NAMALWA (cell line): ENCODE measurements at regions not wholly inside any gene's neighbourhood (a gene's known extent, or its start where the extent isn't known, plus 50 kb on each side); places are given as distances from the start of the nearest gene placed in this dataset.

ENCODE experiments used
- DNase-seq: peaks from one replicate; pipeline ENCODE4 v3.0.0-alpha.2; 2015; ENCODE audit warnings: low spot score

DNA sequence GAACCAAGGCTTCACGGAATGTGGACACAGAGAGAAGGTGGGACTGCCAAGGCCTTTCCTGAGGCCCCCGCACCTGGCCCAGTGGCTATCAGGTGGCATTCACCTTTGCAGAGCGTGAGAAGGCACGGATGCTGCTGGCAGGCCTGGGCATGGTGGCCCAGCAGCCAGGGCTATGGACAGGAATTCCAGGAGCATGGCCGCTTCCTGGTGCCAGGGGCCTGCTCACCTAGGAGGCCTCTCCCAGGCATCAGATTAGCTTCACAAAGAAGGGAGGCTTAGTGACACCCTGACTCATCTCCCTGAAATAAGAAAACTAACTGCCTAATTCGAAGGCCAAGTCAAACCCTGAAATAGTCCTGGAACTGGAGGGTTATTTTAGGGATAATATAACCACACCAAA lies 155.8 kb downstream of the TEX29 start:
- DNase-seq: no peak

DNA sequence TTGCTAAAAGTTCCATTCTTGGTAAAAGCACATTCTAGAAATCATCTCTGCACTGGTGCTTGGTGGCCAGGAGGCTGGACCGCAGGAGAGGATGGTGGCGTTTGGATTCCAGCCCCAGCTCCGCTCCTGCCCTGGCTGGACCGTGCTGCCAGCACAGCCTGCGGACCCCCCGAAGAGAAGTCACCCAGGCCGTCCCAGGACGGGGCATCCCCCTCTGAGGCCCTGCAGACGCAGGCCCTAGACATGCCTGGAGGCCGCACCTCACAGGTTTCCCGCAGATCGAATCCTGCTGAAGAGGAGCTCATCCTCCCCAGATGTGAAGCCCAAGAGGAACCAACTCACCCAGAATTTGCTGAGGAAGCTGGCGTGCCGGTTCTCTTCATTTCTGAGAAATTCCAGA lies 159.0 kb downstream of the TEX29 start:
- no peak for DNase-seq

DNA sequence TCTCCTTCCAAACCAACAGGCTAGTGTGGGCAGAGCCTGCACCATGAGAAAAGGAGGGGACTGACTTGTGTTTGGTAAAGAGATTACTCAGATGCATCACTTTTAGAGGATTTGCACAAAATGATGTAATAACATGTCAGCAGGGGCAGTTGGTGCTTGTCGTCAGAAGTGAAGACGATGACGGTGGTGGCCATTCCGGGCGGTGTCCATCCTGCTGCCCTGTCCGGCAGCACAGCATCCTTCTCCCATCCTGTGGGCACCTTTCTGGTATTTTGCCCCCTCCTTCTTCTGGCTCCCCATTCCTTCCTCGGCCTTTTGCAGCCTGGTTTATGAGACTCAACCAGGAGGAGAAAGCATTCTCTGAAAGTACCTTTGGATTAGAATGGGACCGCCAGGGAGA lies 160.1 kb downstream of the TEX29 start:
- no peak for DNase-seq

DNA sequence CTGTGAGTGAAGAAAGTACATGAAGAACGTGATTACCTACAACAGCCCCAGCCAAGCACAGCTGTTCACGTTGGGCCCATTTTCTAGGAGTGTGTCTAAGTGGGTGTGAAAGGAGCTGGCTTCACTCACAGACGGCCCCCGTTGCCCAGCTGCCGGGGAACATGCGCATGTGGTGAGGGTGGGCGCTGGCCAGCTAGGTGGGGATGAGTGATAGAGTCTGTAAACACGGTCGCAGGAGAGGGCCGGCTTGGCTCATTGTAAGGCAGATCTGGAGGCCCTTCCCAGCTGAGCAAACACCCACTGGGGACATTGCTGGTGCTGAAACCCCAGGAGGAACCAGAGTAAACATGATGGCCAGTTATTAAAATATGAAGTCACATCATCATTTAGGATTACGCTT lies 160.5 kb downstream of the TEX29 start:
- DNase-seq: no peak

DNA sequence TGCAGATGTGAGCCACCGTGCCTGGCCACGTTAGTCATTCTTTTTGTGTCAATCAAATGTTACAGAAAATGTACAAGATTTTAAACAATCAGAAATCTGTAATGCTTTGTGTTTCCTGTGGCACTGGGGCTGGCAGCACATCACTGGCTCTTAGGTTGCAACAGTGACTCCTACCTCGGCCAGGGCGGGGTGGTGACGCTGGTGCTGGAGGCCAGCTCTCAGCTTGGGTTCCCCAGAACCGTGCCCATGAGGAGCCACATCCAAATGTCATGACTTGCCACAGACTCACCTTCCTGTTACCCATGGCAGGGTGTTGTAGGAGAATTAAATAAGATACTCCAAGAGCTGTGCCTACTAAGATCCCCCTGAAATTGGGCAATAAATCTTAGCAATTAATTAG lies 161.7 kb downstream of the TEX29 start:
- DNase-seq: no peak

DNA sequence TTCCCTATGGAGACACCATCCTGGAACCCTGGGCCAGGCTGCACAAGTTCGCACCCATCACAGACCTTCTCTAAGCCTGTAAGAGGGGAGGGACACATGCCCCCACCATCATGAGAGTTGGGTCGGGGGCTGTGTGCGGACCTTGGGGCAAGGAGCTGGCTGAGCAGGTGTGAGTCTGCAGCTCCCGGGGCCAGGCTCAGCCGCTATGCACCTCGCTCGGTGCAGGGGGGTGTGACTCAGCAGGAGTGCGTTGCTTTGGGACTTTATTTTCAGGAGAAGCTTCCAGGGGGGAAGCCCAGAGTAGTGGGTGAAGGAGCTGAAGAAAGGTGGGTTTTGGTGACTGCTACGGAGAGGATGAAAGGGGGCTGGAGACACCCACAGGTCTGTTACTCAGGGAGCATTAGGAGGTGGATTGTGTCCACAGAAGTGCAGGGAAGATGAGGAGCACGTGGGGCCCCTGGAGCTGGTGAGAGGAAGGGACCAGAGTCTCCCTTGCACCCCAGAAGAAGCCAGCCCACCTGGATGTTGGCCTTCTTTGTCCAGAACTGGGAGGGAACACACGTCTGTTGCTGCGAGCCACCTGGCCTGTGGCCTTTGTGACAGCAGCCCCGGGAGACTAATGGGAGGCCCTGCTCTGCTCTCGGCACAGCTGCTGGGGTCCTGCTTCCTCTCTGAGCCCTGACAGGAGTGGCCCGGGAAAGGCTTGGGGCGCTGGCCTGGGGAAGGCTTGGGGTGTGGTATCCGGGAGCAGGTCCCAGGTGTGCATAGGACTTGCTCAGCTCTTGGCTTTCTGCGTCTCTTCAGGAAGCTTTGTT lies 162.6 kb downstream of the TEX29 start:
- no peak for DNase-seq

DNA sequence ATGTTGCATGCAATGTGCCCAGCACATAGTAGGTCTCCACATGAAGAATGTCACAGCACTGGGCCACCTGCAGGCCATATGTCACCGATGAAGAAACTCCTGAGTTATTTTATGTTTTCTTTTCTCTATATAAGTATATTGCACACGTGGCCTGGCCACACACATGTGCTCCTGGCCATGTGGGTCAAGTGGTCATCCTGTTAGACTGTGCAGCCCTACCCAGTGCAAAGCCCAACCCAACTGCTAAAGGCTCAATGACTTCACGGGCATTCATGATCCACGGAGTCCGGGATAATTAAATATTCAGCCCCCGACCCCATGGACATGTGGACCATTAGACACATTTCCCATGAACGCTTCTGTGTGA lies 163.2 kb downstream of the TEX29 start:
- DNase-seq: no peak

DNA sequence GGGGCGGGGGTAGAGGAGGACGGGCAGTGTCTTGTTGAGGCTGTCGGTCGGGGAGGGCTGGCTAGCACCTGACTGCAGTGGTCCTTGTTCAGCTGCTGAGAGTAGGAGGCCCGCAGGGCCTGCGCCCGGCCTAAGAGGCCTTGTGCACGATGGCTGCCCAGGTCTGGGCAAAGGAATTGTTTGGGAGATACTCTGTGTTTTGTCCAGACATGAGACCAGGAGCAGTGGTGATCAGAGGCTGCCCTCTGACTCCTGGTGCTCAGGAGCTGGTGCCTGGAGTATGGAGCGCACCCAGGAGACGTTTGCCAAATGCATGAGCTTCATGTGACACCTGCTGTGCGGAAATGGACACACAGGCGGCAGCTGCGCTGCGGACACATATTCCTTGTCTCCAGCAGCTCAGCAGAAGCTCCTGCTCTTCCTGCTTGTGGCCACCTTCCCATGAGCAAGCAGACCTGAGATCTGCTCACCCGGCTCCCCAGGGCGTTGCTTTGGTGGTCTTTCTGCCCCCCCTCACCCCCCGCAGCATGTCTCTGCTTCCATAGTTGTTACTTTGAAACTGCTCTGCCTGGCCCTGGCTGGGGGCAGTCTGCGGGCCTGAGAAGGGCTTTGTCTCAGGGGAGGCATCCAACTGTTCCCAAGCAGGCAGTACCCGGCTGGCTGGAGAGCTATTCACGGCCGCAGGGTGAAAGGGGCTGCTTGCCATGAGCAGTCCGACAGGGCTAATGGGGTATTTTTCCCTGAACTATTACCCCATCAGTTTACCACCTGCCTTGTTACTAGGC lies 163.9 kb downstream of the TEX29 start:
- DNase-seq: no peak

DNA sequence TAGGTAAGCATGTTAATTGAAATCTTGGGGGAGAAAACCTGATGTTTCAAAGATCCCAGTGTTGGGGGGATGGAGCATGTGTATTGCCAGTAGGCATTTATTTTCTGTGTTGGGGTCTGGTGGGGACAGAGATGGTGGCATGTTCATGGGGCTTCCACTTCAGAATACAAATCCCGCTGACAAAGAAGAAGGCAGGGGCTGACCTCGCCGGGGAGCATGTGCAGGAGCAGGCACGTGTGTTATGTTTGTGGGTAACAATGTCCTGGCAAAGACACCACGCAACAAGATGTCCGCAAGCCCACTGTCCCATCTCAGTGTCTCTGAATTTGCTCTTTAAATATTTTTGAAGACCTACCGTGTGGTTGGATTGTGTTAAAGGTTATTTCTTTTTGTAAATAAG lies 164.5 kb downstream of the TEX29 start:
- no peak for DNase-seq

DNA sequence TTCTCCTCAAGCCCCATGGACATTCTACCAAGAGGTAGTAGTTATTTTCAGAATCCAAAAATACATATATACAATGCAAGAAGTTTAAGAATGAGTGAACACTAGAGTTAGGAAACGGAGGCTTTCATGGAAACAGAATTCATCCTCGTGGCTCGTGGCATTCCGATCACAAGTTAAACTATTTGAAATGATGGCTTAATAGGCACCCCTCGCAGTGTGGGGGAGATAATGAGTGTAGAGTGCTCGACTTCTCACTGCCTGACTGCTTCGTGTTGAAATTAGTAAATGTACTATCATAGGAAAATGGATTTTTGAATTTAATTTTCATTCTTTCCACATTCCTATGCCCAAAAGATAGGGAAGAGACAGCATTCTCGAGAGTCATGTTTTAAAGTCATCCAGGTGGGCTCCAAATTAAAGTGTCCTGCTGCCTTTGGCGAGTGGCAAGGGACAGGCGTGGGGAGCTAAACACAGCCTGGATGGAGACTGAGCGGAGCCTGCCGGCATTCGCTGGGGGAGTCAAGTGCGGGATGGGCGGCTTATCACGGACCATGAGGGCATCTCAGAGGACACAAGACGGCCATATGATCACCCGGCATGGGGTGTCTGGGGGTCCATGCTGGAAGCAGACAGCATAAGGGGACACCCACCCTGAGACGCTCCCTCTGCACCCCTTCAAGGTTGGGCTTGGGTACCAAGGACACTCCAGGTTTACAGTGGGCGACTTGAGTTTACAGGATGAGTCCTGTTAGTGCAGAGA lies 165.2 kb downstream of the TEX29 start:
- DNase-seq: no peak

DNA sequence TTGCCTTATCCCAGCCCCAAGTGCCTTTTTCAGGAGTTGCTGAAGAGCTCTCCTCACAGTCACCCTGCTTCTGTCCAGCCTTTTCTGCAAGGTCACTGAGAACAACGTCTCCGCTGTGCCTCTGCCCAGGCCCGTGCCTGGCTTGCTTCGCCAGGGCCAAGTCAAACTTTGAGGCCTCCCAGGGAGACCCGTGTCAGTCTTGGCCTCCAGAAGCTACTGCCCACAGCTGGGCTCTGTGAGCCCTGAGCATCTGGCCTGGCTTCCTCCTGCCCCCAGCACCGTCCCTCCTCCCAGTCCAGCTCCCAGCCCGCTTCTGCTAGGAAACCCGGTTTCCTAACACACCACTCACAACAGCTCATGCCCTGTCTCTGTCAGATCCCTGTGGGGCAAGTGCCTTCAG lies 165.9 kb downstream of the TEX29 start:
- no peak for DNase-seq

DNA sequence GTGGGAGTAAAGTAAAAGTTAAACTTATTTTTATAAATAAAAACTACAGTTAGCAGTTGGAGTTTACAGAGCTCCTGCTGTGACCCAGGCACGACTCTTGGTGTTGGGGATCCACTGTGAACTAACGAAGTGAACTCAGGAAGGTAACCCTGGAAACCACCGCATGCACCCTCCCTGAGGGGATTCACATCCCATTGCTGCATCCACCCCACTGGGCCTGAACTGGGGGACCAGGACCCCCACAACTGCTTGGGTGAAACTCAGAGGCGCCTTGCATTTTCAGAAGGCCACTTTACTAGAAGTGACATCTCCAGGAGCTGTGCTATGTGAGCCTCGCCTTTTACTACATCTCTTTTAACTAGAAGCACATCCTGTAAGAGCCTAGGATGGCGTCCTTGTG lies 166.4 kb downstream of the TEX29 start:
- DNase-seq: no peak

DNA sequence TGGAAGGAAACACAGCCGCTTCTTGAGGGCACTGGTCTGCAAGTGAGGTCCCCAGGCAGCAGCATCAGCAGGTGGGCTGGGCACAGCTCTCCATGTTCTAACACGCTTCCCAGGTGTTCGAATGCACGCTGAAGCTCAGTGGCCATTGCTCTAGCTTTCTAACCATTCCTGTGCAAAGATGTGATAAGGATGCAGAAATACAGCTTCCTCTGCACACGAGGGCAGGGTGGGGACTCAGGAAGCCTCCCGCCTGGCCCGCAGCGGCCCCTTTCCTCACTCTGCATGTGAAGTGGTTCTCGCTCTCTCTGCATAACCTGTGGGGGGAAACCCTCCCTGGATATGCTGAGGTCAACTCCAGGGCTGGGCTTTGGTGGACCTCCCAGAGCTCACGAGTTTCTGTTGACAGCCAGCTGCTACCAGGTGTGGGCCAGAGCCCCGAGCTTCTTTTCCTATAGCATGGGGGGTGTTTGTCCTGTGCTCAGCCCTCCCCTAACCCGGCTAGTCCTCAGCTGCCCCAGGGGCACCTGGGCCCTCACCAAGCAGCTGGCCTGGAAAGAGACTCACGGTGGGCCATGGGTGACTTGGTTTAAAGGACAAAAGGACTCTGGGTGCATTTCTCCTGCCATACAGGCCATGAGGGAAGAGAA lies 168.2 kb downstream of the TEX29 start:
- DNase-seq: no peak

DNA sequence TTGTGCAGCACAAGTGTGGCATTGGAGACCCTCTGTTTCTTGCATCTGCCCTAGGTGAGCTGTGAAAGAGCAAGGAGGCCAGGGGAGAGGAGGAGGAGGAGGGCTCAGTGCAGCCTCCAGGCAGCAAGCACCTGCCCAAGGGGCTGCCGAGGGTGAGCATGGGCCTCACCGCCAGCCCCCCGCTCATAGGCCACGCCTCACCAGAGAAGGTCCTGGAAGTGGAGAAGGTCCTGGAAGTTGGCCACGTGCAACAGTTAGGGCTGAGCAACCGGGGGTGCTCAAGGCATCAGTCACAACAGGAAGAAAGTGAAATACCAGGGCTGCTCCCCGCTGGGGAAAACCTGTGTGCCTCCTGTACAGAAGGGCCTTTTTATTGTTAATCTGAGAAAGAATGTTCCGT lies 168.9 kb downstream of the TEX29 start:
- DNase-seq: no peak

DNA sequence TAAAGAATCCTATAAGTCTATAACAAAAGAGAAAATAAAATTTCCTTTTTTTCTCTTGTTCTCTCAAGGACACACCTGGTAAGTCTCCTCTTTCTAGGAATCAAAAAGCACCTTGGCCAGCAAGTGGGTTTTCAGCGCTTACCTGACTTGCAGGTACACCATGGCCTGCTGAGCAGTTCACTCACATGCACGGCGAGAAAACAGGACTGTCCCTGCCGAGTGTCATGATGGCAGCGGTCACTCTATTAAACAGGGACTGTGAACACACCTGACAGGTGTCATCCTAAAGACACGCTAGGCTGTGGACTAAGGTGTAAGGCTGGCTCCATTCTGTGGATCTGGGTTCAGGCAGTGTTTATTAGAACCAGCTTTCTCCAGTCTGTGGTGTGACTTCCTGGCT lies 170.2 kb downstream of the TEX29 start:
- DNase-seq: no peak

DNA sequence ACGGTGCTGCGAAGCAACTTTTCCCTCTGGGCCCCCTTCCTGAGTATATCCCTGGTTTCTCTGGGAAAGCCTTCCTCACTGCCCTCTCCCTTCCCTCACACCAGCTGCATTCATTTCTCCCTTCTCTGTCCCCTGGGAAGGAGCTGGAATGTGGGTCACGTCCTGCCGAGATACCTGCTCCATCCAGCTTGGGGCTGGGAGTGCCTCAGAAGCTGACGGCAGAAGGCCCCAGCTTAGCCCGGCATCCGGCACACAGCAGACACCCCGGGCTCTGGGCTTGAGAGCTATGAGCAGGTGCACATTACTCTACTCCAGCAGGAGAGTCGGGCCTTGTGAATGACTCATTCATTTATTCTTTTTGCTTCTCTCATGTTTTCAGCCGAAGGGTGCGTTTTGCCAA lies 170.6 kb downstream of the TEX29 start:
- no peak for DNase-seq

DNA sequence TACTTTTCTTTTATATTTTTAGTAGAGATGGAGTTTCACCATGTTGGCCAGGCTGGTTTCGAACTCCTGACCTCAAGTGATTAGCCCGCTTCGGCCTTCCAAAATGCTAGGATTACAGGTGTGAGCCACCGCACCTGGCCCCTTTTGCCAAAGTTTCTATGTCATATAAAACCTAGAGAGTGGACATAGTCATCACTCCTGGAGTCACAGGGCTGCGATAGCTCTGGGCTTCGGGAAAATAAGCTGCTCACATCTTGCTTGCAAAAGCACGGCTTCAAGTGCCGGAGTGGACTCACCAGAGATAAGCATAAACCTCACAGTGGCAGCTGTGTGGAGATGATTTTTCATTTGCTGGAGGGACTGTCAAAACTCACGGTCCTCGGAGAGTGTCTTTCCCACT lies 171.2 kb downstream of the TEX29 start:
- DNase-seq: no peak

DNA sequence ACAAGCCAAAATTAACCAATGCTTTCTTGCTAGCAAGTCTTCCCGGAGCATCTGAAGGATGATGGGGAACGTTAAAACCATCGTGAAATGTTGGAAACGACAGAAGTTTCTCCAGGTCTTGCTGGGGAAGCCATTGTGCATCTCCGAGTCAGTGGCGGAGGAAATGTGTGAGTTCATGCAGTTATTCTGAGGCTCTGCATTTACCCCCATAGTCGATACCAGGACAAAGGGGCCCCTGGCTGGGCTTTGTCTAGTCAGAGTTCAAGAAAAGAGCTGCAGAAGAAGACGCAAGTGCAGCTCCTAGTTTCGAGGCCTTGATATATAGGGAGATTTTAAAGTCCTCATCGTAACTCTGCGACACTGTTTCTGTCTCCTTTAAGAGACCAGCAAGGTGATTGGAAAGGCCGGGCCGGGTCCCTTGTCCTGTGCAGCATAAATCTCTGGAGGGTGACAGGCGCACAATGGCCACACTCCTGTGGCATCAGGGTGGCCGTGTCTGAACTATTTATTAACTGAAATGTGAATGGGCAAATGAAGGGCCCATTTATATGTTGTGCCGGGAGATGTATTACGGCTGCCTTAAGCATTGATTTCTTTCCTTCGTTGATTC lies 172.0 kb downstream of the TEX29 start:
- DNase-seq: no peak

DNA sequence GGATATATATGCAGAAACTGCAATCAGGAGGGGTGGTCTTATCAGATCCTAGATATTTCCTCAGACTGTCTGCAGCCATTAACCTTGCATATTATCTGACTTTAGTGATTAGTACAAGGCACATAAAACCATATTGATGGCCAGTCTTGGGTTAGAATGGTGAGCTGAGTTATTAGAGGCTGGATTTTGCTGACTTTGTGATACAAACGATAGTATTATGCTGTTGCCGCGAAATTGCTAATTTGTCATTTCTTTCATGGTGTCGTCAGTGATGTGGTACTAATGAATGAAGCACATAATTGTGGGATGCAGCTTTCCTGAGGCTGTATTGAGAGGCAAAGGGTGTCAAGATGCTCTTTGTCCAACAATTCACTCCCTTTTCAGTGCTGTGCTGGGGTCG lies 172.5 kb downstream of the TEX29 start:
- DNase-seq: no peak

DNA sequence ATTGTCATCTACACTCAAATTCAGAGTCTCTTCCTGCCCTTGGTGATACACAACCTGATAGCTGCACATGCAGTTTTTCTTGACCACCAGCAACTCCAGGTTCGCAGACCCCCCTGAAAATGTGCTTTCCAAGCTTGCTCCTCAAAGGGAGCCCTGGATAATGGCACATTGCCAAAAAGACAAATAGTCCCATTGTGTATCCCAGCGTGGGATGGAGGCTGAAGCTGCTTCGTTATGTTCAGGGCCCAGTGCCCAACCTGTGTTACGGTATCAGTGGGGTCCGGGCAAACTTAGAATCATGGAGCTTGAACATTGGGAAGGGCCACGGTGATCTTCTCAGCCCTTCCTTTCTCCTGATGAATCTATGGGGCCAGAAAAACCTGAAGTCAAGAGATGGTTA lies 173.0 kb downstream of the TEX29 start:
- no peak for DNase-seq

DNA sequence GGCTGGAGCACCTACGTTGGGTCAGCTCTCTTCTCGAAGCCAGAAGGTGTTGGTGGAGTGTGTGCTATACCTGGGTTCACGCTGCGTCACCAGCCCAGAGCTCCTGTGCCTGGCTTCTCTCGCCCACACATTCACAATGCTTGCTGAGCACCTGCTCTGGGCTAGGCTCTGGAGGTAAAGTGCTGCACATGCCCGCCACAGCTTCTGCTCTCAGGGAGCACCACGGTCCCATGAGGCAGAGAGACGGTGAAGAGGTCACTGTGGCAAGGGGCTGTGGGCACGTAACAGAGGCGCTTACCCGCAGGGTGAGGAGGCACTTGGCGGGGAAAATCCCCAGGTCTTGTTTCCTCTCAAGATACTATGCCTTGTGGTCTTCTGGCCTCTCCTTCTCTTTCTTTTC lies 174.2 kb downstream of the TEX29 start:
- no peak for DNase-seq
